ENCODE measurements at regions not wholly inside any gene's neighbourhood (a gene's known extent, or its start where the extent isn't known, plus 50 kb on each side); places are given as distances from the start of the nearest gene placed in this dataset.

DNA sequence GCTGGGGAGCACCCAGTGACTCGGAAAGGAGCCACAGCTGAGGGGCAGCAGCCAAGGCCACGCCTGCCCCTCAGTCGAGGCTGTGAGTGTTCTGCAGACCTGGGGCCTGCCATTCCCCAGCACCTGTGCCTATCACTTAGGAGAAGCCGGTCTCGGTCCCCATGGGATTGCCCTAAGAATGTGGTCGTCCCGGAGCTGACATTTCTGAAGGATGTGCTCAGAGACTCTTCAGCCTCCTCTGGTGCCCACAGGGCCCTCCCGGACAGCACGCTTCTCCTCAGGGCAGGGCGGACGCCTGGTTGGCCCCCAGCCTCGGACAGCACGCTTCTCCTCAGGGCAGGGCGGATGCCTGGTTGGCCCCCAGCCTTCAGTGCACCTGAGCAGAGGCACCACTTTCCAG, 223.9 kb downstream of the ERMARD start:
- TF ChIP-seq, protein P1, sequence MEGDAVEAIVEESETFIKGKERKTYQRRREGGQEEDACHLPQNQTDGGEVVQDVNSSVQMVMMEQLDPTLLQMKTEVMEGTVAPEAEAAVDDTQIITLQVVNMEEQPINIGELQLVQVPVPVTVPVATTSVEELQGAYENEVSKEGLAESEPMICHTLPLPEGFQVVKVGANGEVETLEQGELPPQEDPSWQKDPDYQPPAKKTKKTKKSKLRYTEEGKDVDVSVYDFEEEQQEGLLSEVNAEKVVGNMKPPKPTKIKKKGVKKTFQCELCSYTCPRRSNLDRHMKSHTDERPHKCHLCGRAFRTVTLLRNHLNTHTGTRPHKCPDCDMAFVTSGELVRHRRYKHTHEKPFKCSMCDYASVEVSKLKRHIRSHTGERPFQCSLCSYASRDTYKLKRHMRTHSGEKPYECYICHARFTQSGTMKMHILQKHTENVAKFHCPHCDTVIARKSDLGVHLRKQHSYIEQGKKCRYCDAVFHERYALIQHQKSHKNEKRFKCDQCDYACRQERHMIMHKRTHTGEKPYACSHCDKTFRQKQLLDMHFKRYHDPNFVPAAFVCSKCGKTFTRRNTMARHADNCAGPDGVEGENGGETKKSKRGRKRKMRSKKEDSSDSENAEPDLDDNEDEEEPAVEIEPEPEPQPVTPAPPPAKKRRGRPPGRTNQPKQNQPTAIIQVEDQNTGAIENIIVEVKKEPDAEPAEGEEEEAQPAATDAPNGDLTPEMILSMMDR (conservative IDR thresholded peaks at IDR 0.05; ENCODE audit: low read depth in 2 of 2) = no peak
- TF ChIP-seq EZH2phosphoT487 (IDR thresholded peaks at IDR 0.05; ENCODE audit: unreplicated experiment) = no peak
- no peak for TF ChIP-seq POLR2AphosphoS5 (IDR thresholded peaks at IDR 0.05; ENCODE audit: low read depth)
- TF ChIP-seq, protein P2, sequence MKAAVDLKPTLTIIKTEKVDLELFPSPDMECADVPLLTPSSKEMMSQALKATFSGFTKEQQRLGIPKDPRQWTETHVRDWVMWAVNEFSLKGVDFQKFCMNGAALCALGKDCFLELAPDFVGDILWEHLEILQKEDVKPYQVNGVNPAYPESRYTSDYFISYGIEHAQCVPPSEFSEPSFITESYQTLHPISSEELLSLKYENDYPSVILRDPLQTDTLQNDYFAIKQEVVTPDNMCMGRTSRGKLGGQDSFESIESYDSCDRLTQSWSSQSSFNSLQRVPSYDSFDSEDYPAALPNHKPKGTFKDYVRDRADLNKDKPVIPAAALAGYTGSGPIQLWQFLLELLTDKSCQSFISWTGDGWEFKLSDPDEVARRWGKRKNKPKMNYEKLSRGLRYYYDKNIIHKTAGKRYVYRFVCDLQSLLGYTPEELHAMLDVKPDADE (IDR thresholded peaks at IDR 0.05) = no peak
- TF ChIP-seq, protein P3, sequence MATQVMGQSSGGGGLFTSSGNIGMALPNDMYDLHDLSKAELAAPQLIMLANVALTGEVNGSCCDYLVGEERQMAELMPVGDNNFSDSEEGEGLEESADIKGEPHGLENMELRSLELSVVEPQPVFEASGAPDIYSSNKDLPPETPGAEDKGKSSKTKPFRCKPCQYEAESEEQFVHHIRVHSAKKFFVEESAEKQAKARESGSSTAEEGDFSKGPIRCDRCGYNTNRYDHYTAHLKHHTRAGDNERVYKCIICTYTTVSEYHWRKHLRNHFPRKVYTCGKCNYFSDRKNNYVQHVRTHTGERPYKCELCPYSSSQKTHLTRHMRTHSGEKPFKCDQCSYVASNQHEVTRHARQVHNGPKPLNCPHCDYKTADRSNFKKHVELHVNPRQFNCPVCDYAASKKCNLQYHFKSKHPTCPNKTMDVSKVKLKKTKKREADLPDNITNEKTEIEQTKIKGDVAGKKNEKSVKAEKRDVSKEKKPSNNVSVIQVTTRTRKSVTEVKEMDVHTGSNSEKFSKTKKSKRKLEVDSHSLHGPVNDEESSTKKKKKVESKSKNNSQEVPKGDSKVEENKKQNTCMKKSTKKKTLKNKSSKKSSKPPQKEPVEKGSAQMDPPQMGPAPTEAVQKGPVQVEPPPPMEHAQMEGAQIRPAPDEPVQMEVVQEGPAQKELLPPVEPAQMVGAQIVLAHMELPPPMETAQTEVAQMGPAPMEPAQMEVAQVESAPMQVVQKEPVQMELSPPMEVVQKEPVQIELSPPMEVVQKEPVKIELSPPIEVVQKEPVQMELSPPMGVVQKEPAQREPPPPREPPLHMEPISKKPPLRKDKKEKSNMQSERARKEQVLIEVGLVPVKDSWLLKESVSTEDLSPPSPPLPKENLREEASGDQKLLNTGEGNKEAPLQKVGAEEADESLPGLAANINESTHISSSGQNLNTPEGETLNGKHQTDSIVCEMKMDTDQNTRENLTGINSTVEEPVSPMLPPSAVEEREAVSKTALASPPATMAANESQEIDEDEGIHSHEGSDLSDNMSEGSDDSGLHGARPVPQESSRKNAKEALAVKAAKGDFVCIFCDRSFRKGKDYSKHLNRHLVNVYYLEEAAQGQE (IDR thresholded peaks at IDR 0.05; ENCODE audit: unreplicated experiment) = no peak
- no peak for TF ChIP-seq EZH2 (IDR thresholded peaks at IDR 0.05; ENCODE audit: low read depth, unreplicated experiment)
- TF ChIP-seq CREB1 (CRISPR knock-in tag; IDR thresholded peaks at IDR 0.05; ENCODE audit: low read depth) = no peak
- TF ChIP-seq STAT1 (IDR thresholded peaks at IDR 0.05; ENCODE audit: unreplicated experiment) = no peak
- TF ChIP-seq JUNB (IDR thresholded peaks at IDR 0.05; ENCODE audit: unreplicated experiment) = no peak
- TF ChIP-seq ZNF331 (CRISPR knock-in tag; IDR thresholded peaks at IDR 0.05; ENCODE audit: low read depth) = no peak
- TF ChIP-seq ZNF114 (CRISPR knock-in tag; IDR thresholded peaks at IDR 0.05) = no peak

Measured in GM23338 (cell line).